ENCODE measurements at regions not wholly inside any gene's neighbourhood (a gene's known extent, or its start where the extent isn't known, plus 50 kb on each side); places are given as distances from the start of the nearest gene placed in this dataset.

DNA sequence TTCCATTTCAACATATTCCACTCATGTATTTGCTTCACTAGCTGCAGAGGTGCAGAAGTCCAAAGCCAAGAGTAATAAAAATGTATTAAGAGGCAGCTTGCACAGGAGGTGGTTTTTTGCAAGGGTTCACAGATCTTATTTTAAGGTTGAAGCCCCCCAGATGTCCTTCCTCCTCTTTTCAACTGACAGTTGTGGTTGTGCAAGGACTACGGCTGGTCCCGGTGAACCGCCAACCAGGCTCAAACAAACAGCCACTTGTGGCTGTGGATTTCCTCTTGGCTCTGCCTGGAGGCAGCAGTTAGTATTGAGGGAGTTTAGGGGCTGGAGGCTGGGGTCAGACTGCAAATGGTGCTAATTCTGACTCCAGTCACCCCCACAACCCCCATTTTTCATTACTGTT, 240.7 kb upstream of the TBC1D5 start:
- H3K27ac Mint-ChIP-seq: no peak overlapping the region
- H3K4me1 Mint-ChIP-seq (ENCODE audit: low read depth): no peaks in the 10 kb centered on the region
- peaks cover 24% of the 10 kb centered on the region for H3K27me3 Mint-ChIP-seq
- H3K9me3 Mint-ChIP-seq: no peaks in the 10 kb centered on the region
- DNase-seq: no peak
- H3K36me3 Mint-ChIP-seq (ENCODE audit: low read depth): no peaks in the 10 kb centered on the region
- H3K4me3 Mint-ChIP-seq: no peak overlapping the region

GRCh38 chr3:17982211-17982880, 239.9 kb upstream of the TBC1D5 start:
- DNase-seq: no peak
- H3K27me3 Mint-ChIP-seq: peaks cover 22% of the 10 kb centered on the region
- no peaks in the 10 kb centered on the region for H3K36me3 Mint-ChIP-seq (ENCODE audit: low read depth)
- H3K9me3 Mint-ChIP-seq: no peaks in the 10 kb centered on the region
- H3K4me1 Mint-ChIP-seq (ENCODE audit: low read depth): no peaks in the 10 kb centered on the region
- no peak overlapping the region for H3K4me3 Mint-ChIP-seq
- no peak overlapping the region for H3K27ac Mint-ChIP-seq

GRCh38 chr3:17980863-17981262, 238.4 kb upstream of the TBC1D5 start:
- no peak overlapping the region for H3K27ac Mint-ChIP-seq
- DNase-seq: no peak
- H3K4me1 Mint-ChIP-seq (ENCODE audit: low read depth): no peaks in the 10 kb centered on the region
- no peak overlapping the region for H3K4me3 Mint-ChIP-seq
- H3K36me3 Mint-ChIP-seq (ENCODE audit: low read depth): no peaks in the 10 kb centered on the region
- peaks cover 19% of the 10 kb centered on the region for H3K27me3 Mint-ChIP-seq
- no peaks in the 10 kb centered on the region for H3K9me3 Mint-ChIP-seq

DNA sequence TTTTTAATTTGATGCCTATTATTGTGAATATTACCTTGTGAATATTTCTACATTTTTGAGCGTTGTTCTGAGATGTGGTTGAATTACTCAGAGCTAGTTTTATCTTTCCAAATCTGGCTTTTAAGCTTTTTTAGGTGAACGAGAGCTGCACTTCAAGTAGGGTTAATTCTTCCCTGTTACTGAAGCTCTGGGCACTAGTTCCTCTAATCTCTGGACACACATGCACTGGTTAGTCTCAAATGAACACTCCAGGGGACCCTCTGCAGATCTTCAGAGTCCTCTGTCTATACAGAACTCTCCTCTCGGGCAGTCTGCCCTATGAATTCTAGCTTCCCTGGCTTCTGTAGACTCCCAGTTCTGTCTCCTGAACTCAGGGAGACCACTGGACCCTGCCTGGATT, 237.5 kb upstream of the TBC1D5 start:
- no peak overlapping the region for H3K27ac Mint-ChIP-seq
- no peak for DNase-seq
- no peak overlapping the region for H3K4me3 Mint-ChIP-seq
- H3K36me3 Mint-ChIP-seq (ENCODE audit: low read depth): no peaks in the 10 kb centered on the region
- H3K27me3 Mint-ChIP-seq: peaks cover 19% of the 10 kb centered on the region
- H3K9me3 Mint-ChIP-seq: no peaks in the 10 kb centered on the region
- no peaks in the 10 kb centered on the region for H3K4me1 Mint-ChIP-seq (ENCODE audit: low read depth)

GRCh38 chr3:17979252-17979651, 236.8 kb upstream of the TBC1D5 start:
- Mint-ChIP-seq H3K4me1 (ENCODE audit: low read depth) (no peaks in the 10 kb centered on the region), H3K27ac (no peak overlapping the region), H3K9me3 (no peaks in the 10 kb centered on the region), H3K36me3 (ENCODE audit: low read depth) (no peaks in the 10 kb centered on the region), H3K4me3 (no peak overlapping the region), H3K27me3 (peaks cover 19% of the 10 kb centered on the region)
- DNase-seq: no peak

DNA sequence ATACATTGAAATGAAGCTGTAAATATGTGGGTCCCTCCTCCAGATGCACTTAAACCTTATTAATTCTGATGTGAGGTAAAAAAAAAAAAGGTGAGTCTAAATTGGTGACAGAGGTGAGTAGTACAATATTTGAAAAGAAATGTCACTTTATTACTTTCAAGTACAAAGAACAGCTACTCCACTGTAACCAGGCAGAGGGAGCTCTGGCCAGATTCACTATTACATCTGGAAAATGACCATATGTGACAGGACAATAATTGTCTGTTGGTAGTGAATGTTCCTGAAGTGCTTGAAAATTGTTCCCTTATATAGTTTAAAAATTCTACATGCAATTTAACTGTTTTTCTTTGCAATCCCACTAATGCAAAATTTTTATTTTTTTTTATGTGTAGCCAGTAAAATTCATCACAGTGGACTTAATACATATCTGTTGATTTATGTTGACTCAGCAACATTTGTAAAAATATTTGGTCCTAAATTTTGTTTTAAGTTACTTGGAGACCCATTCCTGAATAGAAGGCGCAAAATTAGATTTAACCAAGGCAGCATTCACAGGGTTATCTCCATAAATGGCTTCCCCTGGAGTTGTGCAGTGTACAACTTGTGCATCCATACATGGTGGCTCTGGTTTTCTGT, 231.9 kb upstream of the TBC1D5 start:
- Mint-ChIP-seq H3K36me3 (ENCODE audit: low read depth) (no peaks in the 10 kb centered on the region), H3K4me3 (no peak overlapping the region), H3K4me1 (ENCODE audit: low read depth) (no peaks in the 10 kb centered on the region), H3K27ac (no peak overlapping the region), H3K9me3 (no peaks in the 10 kb centered on the region), H3K27me3 (peaks cover 3% of the 10 kb centered on the region)
- DNase-seq: no peak

DNA sequence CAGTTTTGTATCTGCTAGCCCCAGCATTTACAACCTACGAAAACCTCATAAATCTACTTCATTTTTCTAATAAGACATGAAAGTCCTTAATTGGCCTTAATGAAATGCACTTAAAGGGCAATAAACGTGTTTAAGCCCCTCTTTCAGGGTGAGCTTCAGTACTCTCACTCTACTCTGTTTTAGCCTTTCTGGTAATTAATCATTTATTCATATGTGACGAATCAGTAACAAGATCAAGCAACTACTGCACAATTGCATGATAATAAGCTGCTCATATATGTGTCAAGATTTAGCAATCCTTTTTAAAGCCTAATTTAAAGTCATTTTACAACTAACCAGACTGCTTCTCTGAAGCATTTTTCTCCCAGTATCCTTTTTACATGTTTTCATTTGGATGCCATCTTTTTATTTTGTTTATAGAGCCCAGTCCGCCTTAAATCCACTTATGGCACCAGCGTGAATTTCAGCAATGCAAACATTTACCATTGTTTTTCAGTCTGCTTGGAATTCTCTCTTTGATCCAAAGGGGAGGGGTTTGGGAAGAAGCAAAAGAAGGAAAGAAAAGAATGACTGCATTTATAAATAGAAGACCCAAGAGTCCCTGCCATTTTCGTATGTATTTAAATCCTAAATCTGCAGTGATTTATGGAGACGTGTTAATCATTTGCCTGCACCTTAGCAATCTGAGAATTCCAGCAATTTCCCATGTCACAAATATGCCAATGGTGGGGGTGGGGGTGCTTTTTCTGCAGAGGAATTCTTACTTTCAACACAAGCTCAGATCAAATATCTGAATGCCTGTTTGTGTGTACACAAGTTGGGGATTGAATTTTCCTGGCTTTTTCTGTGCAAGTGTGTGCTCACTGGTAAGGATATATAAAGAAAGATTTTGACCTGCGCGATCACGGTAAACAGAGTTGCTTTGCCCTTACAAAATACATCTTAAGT, 230.8 kb upstream of the TBC1D5 start:
- no peak overlapping the region for H3K4me3 Mint-ChIP-seq
- no peaks in the 10 kb centered on the region for H3K4me1 Mint-ChIP-seq (ENCODE audit: low read depth)
- H3K27ac Mint-ChIP-seq: no peak overlapping the region
- peaks cover 8% of the 10 kb centered on the region for H3K27me3 Mint-ChIP-seq
- no peak for DNase-seq
- H3K9me3 Mint-ChIP-seq: no peaks in the 10 kb centered on the region
- H3K36me3 Mint-ChIP-seq (ENCODE audit: low read depth): no peaks in the 10 kb centered on the region

DNA sequence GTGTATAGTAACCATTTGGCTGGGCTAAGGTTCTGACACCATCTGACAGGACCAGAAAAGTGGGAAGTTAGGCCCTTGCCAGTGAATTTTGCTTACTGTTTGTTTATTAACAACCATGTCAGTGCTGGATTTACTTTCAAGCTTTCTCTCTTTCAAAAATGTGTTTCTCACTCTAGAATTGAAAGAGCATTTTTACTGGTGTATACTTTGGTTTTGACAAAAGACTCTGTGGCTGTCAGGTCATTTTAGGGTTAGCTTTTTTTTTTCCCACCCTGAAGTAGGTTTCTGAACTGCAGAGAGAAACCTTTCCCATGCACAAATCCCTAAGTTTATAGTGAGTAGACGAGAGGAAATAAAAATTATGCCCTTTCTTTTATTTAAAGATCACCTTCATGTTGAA, 230.0 kb upstream of the TBC1D5 start:
- Mint-ChIP-seq H3K4me3 (no peak overlapping the region), H3K36me3 (ENCODE audit: low read depth) (no peaks in the 10 kb centered on the region), H3K9me3 (no peaks in the 10 kb centered on the region), H3K27me3 (peaks cover 9% of the 10 kb centered on the region), H3K4me1 (ENCODE audit: low read depth) (no peaks in the 10 kb centered on the region), H3K27ac (no peak overlapping the region)
- no peak for DNase-seq

GRCh38 chr3:17972030-17972429, 229.6 kb upstream of the TBC1D5 start:
- Mint-ChIP-seq H3K9me3 (no peaks in the 10 kb centered on the region), H3K36me3 (ENCODE audit: low read depth) (no peaks in the 10 kb centered on the region), H3K27ac (no peak overlapping the region), H3K27me3 (peaks cover 12% of the 10 kb centered on the region), H3K4me1 (ENCODE audit: low read depth) (no peaks in the 10 kb centered on the region), H3K4me3 (no peak overlapping the region)
- no peak for DNase-seq

DNA sequence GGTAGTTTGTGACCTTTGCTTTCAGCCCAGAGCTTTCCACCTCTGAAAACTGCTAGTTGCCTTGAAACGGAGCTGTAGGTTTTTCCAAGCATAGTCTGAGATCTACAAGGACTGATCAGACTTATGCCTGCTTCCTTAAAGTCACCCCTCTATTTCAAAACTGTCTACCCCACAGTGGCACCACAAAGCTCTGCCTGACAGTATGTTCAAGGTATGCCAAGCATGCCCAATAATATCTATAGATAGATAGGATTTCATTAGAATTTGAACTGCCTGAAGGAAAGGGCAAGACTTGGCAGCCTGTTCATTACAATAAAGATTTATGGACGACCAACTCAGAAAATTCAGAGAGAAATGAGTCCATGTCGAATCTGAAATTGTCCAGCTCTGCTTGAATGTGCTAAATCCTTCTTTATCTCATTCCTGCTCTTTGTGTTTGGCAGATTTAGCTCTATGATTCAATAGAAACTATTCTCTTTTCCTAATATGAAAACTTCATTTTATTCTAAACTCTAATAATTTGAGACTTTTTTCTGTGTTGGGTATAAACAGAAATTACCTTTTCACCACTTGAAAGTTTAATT, 227.6 kb upstream of the TBC1D5 start:
- peaks cover 12% of the 10 kb centered on the region for H3K27me3 Mint-ChIP-seq
- peaks cover 3% of the 10 kb centered on the region for H3K4me1 Mint-ChIP-seq (ENCODE audit: low read depth)
- no peaks in the 10 kb centered on the region for H3K36me3 Mint-ChIP-seq (ENCODE audit: low read depth)
- DNase-seq: no peak
- no peak overlapping the region for H3K4me3 Mint-ChIP-seq
- no peak overlapping the region for H3K27ac Mint-ChIP-seq
- H3K9me3 Mint-ChIP-seq: no peaks in the 10 kb centered on the region

GRCh38 chr3:17969244-17969643, 226.8 kb upstream of the TBC1D5 start:
- Mint-ChIP-seq H3K9me3 (no peaks in the 10 kb centered on the region), H3K4me3 (no peak overlapping the region), H3K4me1 (ENCODE audit: low read depth) (peaks cover 4% of the 10 kb centered on the region), H3K27ac (no peak overlapping the region), H3K27me3 (peaks cover 12% of the 10 kb centered on the region), H3K36me3 (ENCODE audit: low read depth) (no peaks in the 10 kb centered on the region)
- DNase-seq: no peak

DNA sequence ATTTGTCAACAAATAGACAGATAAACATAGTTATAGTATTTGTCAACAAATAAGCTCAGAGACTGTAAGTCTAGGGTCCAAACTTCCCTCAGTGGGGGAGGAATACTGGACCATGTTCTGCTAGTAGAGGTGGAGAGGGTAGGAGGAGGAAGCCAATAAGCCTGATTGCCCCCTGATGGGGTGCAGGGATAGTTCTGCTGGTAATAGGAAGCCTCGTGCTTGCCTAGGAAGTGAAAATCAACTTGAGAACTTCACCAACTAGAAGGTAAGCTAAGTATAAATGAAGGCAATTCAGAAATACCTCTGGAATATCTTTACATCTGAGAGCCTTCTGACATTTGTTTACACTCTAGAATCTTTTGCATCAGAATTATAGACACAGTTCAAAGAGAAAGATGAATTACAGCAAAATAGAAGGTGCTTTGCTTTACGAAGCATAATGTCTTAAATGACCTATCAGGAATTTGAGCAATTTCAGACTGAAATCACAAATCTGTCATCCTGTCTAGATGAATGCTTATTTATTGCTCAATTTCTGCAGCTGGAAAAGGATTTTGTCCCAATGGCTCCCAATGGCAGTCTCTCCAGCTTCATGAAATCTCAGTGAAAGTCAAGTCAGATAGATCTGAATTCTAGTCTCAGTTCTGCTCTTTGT, 225.6 kb upstream of the TBC1D5 start:
- no peaks in the 10 kb centered on the region for H3K36me3 Mint-ChIP-seq (ENCODE audit: low read depth)
- no peak overlapping the region for H3K4me3 Mint-ChIP-seq
- no peaks in the 10 kb centered on the region for H3K9me3 Mint-ChIP-seq
- peaks cover 10% of the 10 kb centered on the region for H3K27me3 Mint-ChIP-seq
- DNase-seq: no peak
- H3K4me1 Mint-ChIP-seq (ENCODE audit: low read depth): peaks cover 8% of the 10 kb centered on the region
- H3K27ac Mint-ChIP-seq: no peak overlapping the region

DNA sequence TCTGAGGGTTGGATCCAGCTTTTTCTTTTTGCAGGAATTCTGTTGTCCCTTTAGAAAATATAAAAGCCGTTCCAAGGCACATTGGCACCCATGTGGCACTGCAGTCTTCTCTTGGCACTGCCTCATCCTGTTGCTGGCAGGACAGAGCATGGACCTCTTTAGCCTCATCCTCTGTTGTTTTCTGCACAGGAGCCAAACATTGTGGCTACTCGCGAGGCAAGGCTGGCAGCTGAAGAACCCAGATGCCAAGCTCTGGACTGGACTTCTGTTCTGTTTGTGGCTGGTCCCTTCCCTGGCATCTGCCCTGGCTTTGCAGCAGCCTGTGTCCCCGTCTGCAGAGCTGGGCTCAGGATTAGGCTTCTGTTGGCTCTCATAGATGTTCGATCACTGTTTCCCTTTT, 224.7 kb upstream of the TBC1D5 start:
- H3K27ac Mint-ChIP-seq: no peak overlapping the region
- H3K4me3 Mint-ChIP-seq: no peak overlapping the region
- no peak for DNase-seq
- H3K27me3 Mint-ChIP-seq: peaks cover 14% of the 10 kb centered on the region
- peaks cover 8% of the 10 kb centered on the region for H3K4me1 Mint-ChIP-seq (ENCODE audit: low read depth)
- H3K36me3 Mint-ChIP-seq (ENCODE audit: low read depth): no peaks in the 10 kb centered on the region
- H3K9me3 Mint-ChIP-seq: no peaks in the 10 kb centered on the region

DNA sequence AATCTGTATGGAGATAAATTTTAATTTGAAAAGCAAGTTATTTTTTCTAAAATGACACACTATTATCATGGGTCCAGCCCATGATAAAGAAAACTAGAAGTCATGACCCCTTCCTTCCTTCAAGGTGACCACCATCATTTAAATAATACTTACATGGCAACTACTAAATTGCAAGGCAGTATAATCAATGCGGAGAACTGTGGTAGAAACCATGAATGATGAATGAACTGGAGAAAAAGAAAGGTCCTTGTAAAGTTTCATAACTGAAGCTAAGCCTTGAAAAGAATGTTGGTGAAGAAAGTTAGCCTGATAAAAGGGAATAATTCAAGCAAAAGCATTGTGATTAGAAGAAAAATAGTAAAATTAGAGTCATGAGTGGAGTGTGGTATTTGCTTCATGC, 222.9 kb upstream of the TBC1D5 start:
- peaks cover 8% of the 10 kb centered on the region for H3K4me1 Mint-ChIP-seq (ENCODE audit: low read depth)
- no peak overlapping the region for H3K27ac Mint-ChIP-seq
- no peaks in the 10 kb centered on the region for H3K9me3 Mint-ChIP-seq
- peaks cover 14% of the 10 kb centered on the region for H3K27me3 Mint-ChIP-seq
- DNase-seq: no peak
- H3K4me3 Mint-ChIP-seq: no peak overlapping the region
- H3K36me3 Mint-ChIP-seq (ENCODE audit: low read depth): no peaks in the 10 kb centered on the region

Data from activated T-cell treated with anti-CD3 and anti-CD28 coated beads, Interleukin-2, amount 50 U/mL, for 24 hours (primary cell).